HCT116 (cell line): ENCODE measurements at regions not wholly inside any gene's neighbourhood (a gene's known extent, or its start where the extent isn't known, plus 50 kb on each side); places are given as distances from the start of the nearest gene placed in this dataset.

Experiments
- ATAC-seq: fragments of 200-7000 bp; cut with Tn5 transposase; 2 replicates; pipeline ENCODE4 v1.9.1; 2020; ENCODE audit warnings: mild to moderate bottlenecking, moderate library complexity
- BruUV-seq: library from RNA; stranded (reverse); fragments of 400-500 nt; replicated peaks from 2 replicates; lab custom pipeline; 2021; lab: Mats Ljungman, UMichigan
- CTCF ChIA-PET: fragments of 300-600 bp; sonication (Branson Sonifier 250); formaldehyde crosslinking; loops from one replicate; lab custom pipeline; 2021; ENCODE audit warnings: antibody characterized with exemption; lab: Charles Lee
- POLR2A ChIA-PET: fragments of 300-600, 350-600 bp; sonication (Branson Sonifier 250); formaldehyde crosslinking; loops from one replicate; lab custom pipeline; 2021; ENCODE audit warnings: antibody characterized with exemption; lab: Charles Lee
- RAD21 ChIA-PET, 2 experiments: fragments of 300-600 bp; sonication (Branson Sonifier 250); formaldehyde crosslinking; loops; one replicate each; lab custom pipeline; 2023; ENCODE audit warnings: low total read pairs in 2 of 2; ENCODE audit not compliant: uncharacterized antibody in 2 of 2, unreplicated experiment in 2 of 2, low non-redundant PET in 1 of 2; lab: Charles Lee
- DNase-seq: peaks from one replicate; pipeline ENCODE4 v3.0.0-alpha.2; 2010; ENCODE audit warnings: low read depth, low spot score
- H2AFZ ChIP-seq: fragments of 200-600 bp; shearing (Covaris generic), sonication (generic); 2 replicates; pipeline ENCODE4 v1.6.1; 2017; ENCODE audit warnings: low read depth, mixed run types, mixed read lengths, antibody characterized with exemption, low read length; ENCODE audit not compliant: poor library complexity, severe bottlenecking
- H3K27ac ChIP-seq: 2 replicates; pipeline ENCODE4 v1.5.1; 2012; ENCODE audit warnings: low read depth, low read length
- H3K27me3 ChIP-seq: fragments of 200-600 bp; sonication (generic); 2 replicates; pipeline ENCODE4 v1.6.1; 2016; ENCODE audit warnings: mixed run types, low read length, mixed read lengths; ENCODE audit not compliant: insufficient read depth
- H3K36me3 ChIP-seq, 2 experiments: fragments of 200-500 bp in 1 of 2; fragments of 200-600 bp in 1 of 2; sonication (Bioruptor generic) in 1 of 2; sonication (generic) in 1 of 2; 2 replicates each; pipeline versions ENCODE4 v1.5.1 to v1.6.1; 2014 to 2016; ENCODE audit warnings: low read length in 2 of 2, inconsistent platforms in 1 of 2, mixed read lengths in 1 of 2, mixed run types in 1 of 2; ENCODE audit not compliant: insufficient read depth in 2 of 2, control insufficient read depth in 1 of 2
- H3K4me1 ChIP-seq, 2 experiments: fragments of 200-600 bp in 1 of 2; sonication (generic) in 1 of 2; 2 replicates each; pipeline versions ENCODE4 v1.5.1 to v1.6.1; 2012 to 2017; ENCODE audit warnings: low read length in 2 of 2, inconsistent platforms in 1 of 2, mild to moderate bottlenecking in 1 of 2, mixed read lengths in 1 of 2, mixed run types in 1 of 2, moderate library complexity in 1 of 2; ENCODE audit not compliant: insufficient read depth in 2 of 2, control insufficient read depth in 1 of 2
- H3K4me2 ChIP-seq: fragments of 200-600 bp; sonication (generic); 2 replicates; pipeline ENCODE4 v1.6.1; 2017; ENCODE audit warnings: mixed run types, low read length, mixed read lengths
- H3K4me3 ChIP-seq, 2 experiments: fragments of 200-600 bp in 1 of 2; sonication (generic) in 1 of 2; replicated peaks in 1 of 2; 2 replicates each; pipeline ENCODE4 v1.5.1; 2011 to 2016; ENCODE audit warnings: low read length in 2 of 2, control low read depth in 1 of 2, low read depth in 1 of 2, mild to moderate bottlenecking in 1 of 2, mixed read lengths in 1 of 2, mixed run types in 1 of 2
- H3K79me2 ChIP-seq: fragments of 200-600 bp; sonication (generic); 2 replicates; pipeline ENCODE4 v1.6.1; 2017; ENCODE audit warnings: mild to moderate bottlenecking, mixed run types, low read length, moderate library complexity, mixed read lengths; ENCODE audit not compliant: insufficient read depth
- H3K9ac ChIP-seq: fragments of 200-600 bp; sonication (generic); 2 replicates; pipeline ENCODE4 v1.6.1; 2016; ENCODE audit warnings: low read length, mixed read lengths
- H3K9me2 ChIP-seq: fragments of 200-600 bp; sonication (generic), shearing (Covaris generic); 2 replicates; pipeline ENCODE4 v1.6.1; 2017; ENCODE audit warnings: mixed run types, mild to moderate bottlenecking, moderate library complexity; ENCODE audit not compliant: insufficient read depth
- H3K9me3 ChIP-seq, 2 experiments: fragments of 200-500 bp in 1 of 2; fragments of 200-600 bp in 1 of 2; sonication (Bioruptor generic) in 1 of 2; sonication (generic) in 1 of 2; 2 replicates each; pipeline ENCODE4 v1.6.1; 2014 to 2017; ENCODE audit warnings: low read length in 2 of 2, mixed read lengths in 2 of 2, inconsistent platforms in 1 of 2, low read depth in 1 of 2, mild to moderate bottlenecking in 1 of 2, mixed run types in 1 of 2, moderate library complexity in 1 of 2; ENCODE audit not compliant: control insufficient read depth in 1 of 2, insufficient read depth in 1 of 2
- H4K20me1 ChIP-seq: fragments of 200-600 bp; sonication (generic), shearing (Covaris generic); 2 replicates; pipeline ENCODE4 v1.6.1; 2017; ENCODE audit warnings: mixed run types, mild to moderate bottlenecking, moderate library complexity; ENCODE audit not compliant: insufficient read depth
- ATF3 ChIP-seq: IDR thresholded peaks from 2 replicates; pipeline ENCODE4 v1.6.1; 2012
- EGR1 ChIP-seq: IDR thresholded peaks from 2 replicates; pipeline ENCODE4 v1.6.1; 2012; ENCODE audit warnings: low read depth
- ELF1 ChIP-seq: IDR thresholded peaks from 2 replicates; pipeline ENCODE4 v1.6.1; 2012; ENCODE audit warnings: low read depth, borderline replicate concordance
- SIN3A ChIP-seq: IDR thresholded peaks from 2 replicates; pipeline ENCODE4 v1.6.1; 2012; ENCODE audit warnings: low read depth
- TCF7L2 ChIP-seq: IDR thresholded peaks from 2 replicates; pipeline ENCODE4 v1.7.0; 2011; ENCODE audit warnings: borderline replicate concordance, inconsistent platforms; ENCODE audit not compliant: insufficient read depth, insufficient read length; ENCODE audit errors: extremely low read depth
- ZFX ChIP-seq: fragments of 450-650 bp; IDR thresholded peaks from 2 replicates; pipeline ENCODE4 v1.6.1; 2017
- intact Hi-C: fragments of 100-400 bp; cut with micrococcal nuclease; formaldehyde crosslinking; loops from 2 replicates; pipeline ENCODE4 v1.10.0; 2022
- TF ChIP-seq, protein P1 (sequence below), 3 experiments: fragments of 200-600 bp in 1 of 3; sonication (generic) in 1 of 3; IDR thresholded peaks in 2 of 3; conservative IDR thresholded peaks in 1 of 3; 2 replicates each; pipeline ENCODE4 v1.5.1; 2012 to 2017; ENCODE audit warnings: low read depth in 2 of 3, low read length in 2 of 3, antibody characterized with exemption in 1 of 3, borderline replicate concordance in 1 of 3, control low read depth in 1 of 3, mild to moderate bottlenecking in 1 of 3, mixed read lengths in 1 of 3, mixed run types in 1 of 3, moderate library complexity in 1 of 3; ENCODE audit not compliant: insufficient read depth in 1 of 3

GRCh38 chrY:15455133-15455937, 931.0 kb downstream of the NLGN4Y start:
- DNase-seq (no peak), ATAC-seq (no peak)
- CTCF ChIA-PET = no interaction called here
- TF ChIP-seq SIN3A (no peak), ZFX (no peak), ELF1 (no peak), TCF7L2 (no peak), ATF3 (no peak), EGR1 (no peak)
- TF ChIP-seq, protein P1, sequence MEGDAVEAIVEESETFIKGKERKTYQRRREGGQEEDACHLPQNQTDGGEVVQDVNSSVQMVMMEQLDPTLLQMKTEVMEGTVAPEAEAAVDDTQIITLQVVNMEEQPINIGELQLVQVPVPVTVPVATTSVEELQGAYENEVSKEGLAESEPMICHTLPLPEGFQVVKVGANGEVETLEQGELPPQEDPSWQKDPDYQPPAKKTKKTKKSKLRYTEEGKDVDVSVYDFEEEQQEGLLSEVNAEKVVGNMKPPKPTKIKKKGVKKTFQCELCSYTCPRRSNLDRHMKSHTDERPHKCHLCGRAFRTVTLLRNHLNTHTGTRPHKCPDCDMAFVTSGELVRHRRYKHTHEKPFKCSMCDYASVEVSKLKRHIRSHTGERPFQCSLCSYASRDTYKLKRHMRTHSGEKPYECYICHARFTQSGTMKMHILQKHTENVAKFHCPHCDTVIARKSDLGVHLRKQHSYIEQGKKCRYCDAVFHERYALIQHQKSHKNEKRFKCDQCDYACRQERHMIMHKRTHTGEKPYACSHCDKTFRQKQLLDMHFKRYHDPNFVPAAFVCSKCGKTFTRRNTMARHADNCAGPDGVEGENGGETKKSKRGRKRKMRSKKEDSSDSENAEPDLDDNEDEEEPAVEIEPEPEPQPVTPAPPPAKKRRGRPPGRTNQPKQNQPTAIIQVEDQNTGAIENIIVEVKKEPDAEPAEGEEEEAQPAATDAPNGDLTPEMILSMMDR (IDR thresholded peaks at IDR 0.05 in 2 of 3, conservative IDR thresholded peaks at IDR 0.05 in 1 of 3; ENCODE audit: borderline replicate concordance in 1 of 3, insufficient read depth in 1 of 3, low read depth in 2 of 3, low read length in 2 of 3) = no peak
- Histone ChIP-seq H2AFZ (no peak overlapping the region), H3K9ac (no peak overlapping the region), H4K20me1 (no peaks in the 10 kb centered on the region), H3K4me1 (no peaks in the 10 kb centered on the region), H3K4me2 (no peak overlapping the region), H3K79me2 (no peaks in the 10 kb centered on the region), H3K4me3 (no peak overlapping the region), H3K9me2 (no peaks in the 10 kb centered on the region), H3K27me3 (no peaks in the 10 kb centered on the region), H3K36me3 (no peaks in the 10 kb centered on the region), H3K27ac (no peak overlapping the region), H3K9me3 (no peaks in the 10 kb centered on the region)
- RAD21 ChIA-PET = no interaction called here
- BruUV-seq = no TSS peak
- intact Hi-C loops = no loop called here
- POLR2A ChIA-PET = no interaction called here
